Ovary (tissue), 7 donors: ENCODE measurements at regions not wholly inside any gene's neighbourhood (a gene's known extent, or its start where the extent isn't known, plus 50 kb on each side); places are given as distances from the start of the nearest gene placed in this dataset.

Experiments
- DNase-seq, 5 donors: peaks; one replicate each; pipeline ENCODE4 v3.0.0-alpha.2; 2019 to 2020
- H3K27ac ChIP-seq, 2 donors: fragments of 200-600 bp; one replicate each; pipeline versions ENCODE4 v1.5.1 to v1.8.0; 2019 to 2022
- H3K27me3 ChIP-seq: fragments of 200-600 bp; one replicate; pipeline ENCODE4 v1.8.0; 2022
- H3K36me3 ChIP-seq: fragments of 200-600 bp; sonication (generic); one replicate; pipeline ENCODE4 v1.5.1; 2019
- H3K4me1 ChIP-seq: one replicate; pipeline ENCODE4 v1.8.1; 2013; ENCODE audit warnings: mild to moderate bottlenecking, moderate library complexity; ENCODE audit not compliant: insufficient read depth
- H3K4me3 ChIP-seq: fragments of 200-600 bp; sonication (generic); one replicate; pipeline ENCODE4 v1.5.1; 2017
- H3K9me3 ChIP-seq, 2 donors: fragments of 200-600 bp in 1 of 2; sonication (generic) in 1 of 2; one replicate each; pipeline versions ENCODE4 v1.5.1 to v1.8.1; 2013 to 2019; ENCODE audit warnings: mild to moderate bottlenecking in 1 of 2, moderate library complexity in 1 of 2
- EP300 ChIP-seq: sonication (generic); formaldehyde crosslinking; IDR thresholded peaks from one replicate; pipeline ENCODE4 v1.6.1; 2017; ENCODE audit warnings: antibody characterized with exemption
- POLR2A ChIP-seq: fragments of 450-650 bp; IDR thresholded peaks from one replicate; pipeline ENCODE4 v1.6.1; 2017; ENCODE audit warnings: antibody characterized with exemption, mild to moderate bottlenecking, moderate library complexity
- WGBS, 3 donors: extraction: QIAGEN DNeasy Blood & Tissue Kit in 1 of 3; methylation state at CpG; one replicate each; pipeline versions ENCODE4 v1.1.5 to v1.1.7; 2013 to 2017; 5-methylcytosine and 5-hydroxymethylcytosine counted together
- intact Hi-C, 4 donors: fragments of 100-400 bp; cut with DNase I; formaldehyde crosslinking; loops; one replicate each; pipeline versions ENCODE4 v1.11.0 to v1.15.1; 2022 to 2023
- TF ChIP-seq, protein P1 (sequence below), 3 donors: fragments of 450-650 bp in 2 of 3; fragments of 200-600 bp in 1 of 3; IDR thresholded peaks; one replicate each; pipeline versions ENCODE4 v1.5.1 to v1.8.0; 2016 to 2022; ENCODE audit warnings: antibody characterized with exemption in 3 of 3, mild to moderate bottlenecking in 1 of 3
- donor health status: DM: no; HTN: no; CAD: no; lungs with moderate emphysema.
- donor health status: DM: no; HTN: no; CAD: no.
- donor health status: Bipolar disorder and iron deficiency.
- donor health status: DM: no; HTN: no; CAD: no.
- donor health status: DM: yes; HTN: yes; CAD: no.

DNA sequence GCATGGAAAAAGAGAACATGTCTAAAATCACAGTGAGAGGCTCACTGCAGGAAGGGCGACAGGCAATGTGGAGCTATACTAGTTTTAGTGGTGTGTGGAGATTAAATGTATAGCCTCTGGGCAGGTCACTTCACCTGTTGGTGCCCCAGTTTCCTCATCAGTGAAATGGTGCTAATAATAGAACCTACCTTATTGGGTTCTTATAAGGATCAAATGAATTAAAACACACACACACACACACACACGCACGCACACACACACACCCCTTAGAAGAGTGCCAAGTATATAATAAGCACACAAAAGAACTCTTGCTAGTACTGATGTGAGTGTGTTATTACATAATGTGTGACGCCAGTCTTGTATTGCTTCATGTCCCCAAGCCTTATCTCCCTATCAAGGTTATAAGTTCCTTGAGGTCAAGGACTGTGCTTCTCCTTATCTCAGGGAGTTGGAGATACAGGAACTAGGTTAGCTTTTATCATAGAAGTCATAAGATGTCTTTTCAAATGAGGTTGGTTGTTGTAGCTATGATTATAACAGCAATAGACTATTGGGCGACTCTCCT, 98.0 kb upstream of the CXCR4 start:
- H3K4me1 ChIP-seq, result no peaks in the 10 kb centered on the region
- no peaks in the 10 kb centered on the region for H3K36me3 ChIP-seq
- DNase-seq, result no peak
- no peak for TF ChIP-seq EP300
- TF ChIP-seq POLR2A, result no peak
- TF ChIP-seq, protein P1, sequence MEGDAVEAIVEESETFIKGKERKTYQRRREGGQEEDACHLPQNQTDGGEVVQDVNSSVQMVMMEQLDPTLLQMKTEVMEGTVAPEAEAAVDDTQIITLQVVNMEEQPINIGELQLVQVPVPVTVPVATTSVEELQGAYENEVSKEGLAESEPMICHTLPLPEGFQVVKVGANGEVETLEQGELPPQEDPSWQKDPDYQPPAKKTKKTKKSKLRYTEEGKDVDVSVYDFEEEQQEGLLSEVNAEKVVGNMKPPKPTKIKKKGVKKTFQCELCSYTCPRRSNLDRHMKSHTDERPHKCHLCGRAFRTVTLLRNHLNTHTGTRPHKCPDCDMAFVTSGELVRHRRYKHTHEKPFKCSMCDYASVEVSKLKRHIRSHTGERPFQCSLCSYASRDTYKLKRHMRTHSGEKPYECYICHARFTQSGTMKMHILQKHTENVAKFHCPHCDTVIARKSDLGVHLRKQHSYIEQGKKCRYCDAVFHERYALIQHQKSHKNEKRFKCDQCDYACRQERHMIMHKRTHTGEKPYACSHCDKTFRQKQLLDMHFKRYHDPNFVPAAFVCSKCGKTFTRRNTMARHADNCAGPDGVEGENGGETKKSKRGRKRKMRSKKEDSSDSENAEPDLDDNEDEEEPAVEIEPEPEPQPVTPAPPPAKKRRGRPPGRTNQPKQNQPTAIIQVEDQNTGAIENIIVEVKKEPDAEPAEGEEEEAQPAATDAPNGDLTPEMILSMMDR (IDR thresholded peaks at IDR 0.05), result no peak
- H3K27ac ChIP-seq, result no peak overlapping the region
- no peaks in the 10 kb centered on the region for H3K9me3 ChIP-seq
- intact Hi-C loops, result no loop called here
- no peaks in the 10 kb centered on the region for H3K27me3 ChIP-seq
- no peak overlapping the region for H3K4me3 ChIP-seq
- 87 to 91% (median 91%) methylated on average over 5 of the region's 5 CpGs for WGBS, 3 donors

DNA sequence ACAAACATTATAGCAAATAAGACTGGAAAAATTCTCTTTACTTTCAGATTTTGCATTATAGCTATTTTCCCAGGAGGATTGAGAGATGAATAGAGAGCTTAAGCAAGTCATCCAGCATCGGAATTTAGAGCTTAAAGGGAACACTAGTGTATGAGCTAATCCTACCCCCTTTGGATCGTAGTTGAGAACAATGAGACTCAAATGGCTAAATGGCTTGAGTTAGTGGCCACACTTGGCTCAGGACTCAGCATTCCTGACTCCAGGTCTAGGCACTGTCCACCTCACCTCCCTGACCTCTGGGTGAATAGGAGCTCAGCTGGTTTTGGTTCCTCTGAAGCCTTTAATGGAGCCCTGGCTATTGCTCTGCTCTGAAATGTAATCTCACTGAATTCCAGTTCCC, 97.5 kb upstream of the CXCR4 start:
- 86 to 90% (median 89%) methylated on average over 2 of the region's 2 CpGs for WGBS, 3 donors
- Histone ChIP-seq H3K27me3 (no peaks in the 10 kb centered on the region), H3K27ac (no peak overlapping the region), H3K36me3 (no peaks in the 10 kb centered on the region), H3K4me1 (no peaks in the 10 kb centered on the region), H3K4me3 (no peak overlapping the region), H3K9me3 (no peaks in the 10 kb centered on the region)
- no peak for DNase-seq
- intact Hi-C loops, result no loop called here
- TF ChIP-seq, protein P1 (IDR thresholded peaks at IDR 0.05), result no peak
- no peak for TF ChIP-seq EP300
- TF ChIP-seq POLR2A, result no peak

DNA sequence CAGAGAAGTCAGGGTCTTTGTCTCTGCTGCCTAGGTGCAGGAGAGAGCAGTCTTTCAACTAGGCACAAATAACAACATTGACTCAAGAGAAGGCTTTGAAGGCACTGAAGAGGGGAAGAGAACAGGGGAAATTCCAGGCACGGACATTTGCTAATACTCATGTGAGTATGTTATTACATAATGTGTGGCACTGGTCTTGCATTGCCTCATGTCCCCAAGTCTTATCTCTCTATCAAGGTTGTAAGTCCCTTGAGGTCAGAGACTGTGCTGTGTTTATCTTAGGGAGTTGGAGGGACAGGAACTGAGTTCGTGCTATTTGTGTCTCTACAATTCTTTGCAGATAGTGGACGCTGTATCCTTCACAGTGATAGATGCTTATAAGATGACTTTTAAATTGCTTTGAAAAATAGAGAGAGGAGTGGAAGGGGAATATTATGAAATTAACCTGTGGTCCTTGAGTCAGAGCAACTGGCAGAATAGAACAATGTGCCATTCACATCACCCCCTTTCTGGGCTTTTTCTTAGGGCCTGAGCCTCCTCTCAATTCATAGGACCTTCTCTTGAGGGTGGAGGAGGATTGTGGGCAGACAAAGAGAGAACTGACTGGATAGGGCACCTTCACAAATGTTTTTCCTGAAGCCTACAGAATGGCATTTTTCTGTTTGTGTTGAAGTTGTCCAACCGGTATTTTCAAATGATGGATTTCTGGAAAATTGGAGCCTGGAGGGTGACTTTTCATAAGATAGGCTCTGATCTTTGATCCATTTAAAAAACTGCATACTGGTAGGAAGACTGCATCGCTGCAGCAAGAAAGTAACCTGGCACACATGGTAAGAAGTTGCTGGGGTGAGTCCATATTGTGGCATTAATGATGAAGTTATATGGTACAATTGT, 96.6 kb upstream of the CXCR4 start:
- H3K9me3 ChIP-seq, result no peaks in the 10 kb centered on the region
- H3K27ac ChIP-seq, result no peak overlapping the region
- intact Hi-C loops, result no loop called here
- TF ChIP-seq, protein P1 (IDR thresholded peaks at IDR 0.05), result no peak
- H3K4me3 ChIP-seq, result no peak overlapping the region
- no peaks in the 10 kb centered on the region for H3K36me3 ChIP-seq
- 68 to 83% (median 68%) methylated on average over 5 of the region's 5 CpGs for WGBS, 3 donors
- H3K4me1 ChIP-seq, result no peaks in the 10 kb centered on the region
- no peaks in the 10 kb centered on the region for H3K27me3 ChIP-seq
- DNase-seq, result no peak

DNA sequence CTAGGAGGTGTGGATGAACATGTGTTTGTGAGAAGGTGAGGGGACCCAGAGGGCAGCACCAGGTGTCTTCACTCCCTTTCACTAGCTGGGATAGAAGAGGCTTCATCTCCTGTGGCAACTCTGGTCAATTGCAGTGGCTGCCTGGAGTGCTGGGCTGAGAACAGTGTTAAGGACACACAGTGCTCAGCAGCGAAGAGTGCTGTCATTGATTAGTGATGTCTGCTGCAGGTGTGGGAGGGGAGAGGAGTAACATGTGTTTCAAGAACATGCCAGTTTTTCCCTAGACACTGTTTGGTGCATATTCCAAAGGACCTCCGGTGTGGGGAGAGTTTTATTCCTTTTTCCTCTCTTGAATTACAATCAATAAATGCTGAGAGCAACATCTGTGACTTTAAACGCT, 95.9 kb upstream of the CXCR4 start:
- Histone ChIP-seq H3K27me3 (no peaks in the 10 kb centered on the region), H3K27ac (no peak overlapping the region), H3K36me3 (no peaks in the 10 kb centered on the region), H3K4me3 (no peak overlapping the region), H3K9me3 (no peaks in the 10 kb centered on the region), H3K4me1 (no peaks in the 10 kb centered on the region)
- intact Hi-C loops, result no loop called here
- TF ChIP-seq POLR2A (no peak), EP300 (no peak)
- TF ChIP-seq, protein P1 (IDR thresholded peaks at IDR 0.05), result no peak
- whole genome bisulfite sequencing, 3 donors, result 69 to 84% (median 73%) methylated on average over 3 of the region's 3 CpGs
- no peak for DNase-seq
